ENCODE measurements at regions not wholly inside any gene's neighbourhood (a gene's known extent, or its start where the extent isn't known, plus 50 kb on each side); places are given as distances from the start of the nearest gene placed in this dataset.
A peak's percentile ranks its signal among the peaks of the same experiment; 100 is the strongest.

GRCh38 chr5:164671640-164672039, 1166.2 kb downstream of the MAT2B start:
- H3K9me3 ChIP-seq (ENCODE audit: control insufficient read depth, low read depth, low read length) = no peaks in the 10 kb centered on the region
- no peak overlapping the region for H3K27ac ChIP-seq (ENCODE audit: control insufficient read depth, insufficient read depth, low read length)
- H3K9me1 ChIP-seq (ENCODE audit: control insufficient read depth, extremely low read depth, insufficient read depth, low read length) = no peaks in the 10 kb centered on the region
- TF ChIP-seq EZH2 (IDR thresholded peaks at IDR 0.05; ENCODE audit: low read length) = no peak
- TF ChIP-seq CTCF (optimal IDR thresholded peaks at IDR 0.05 in 1 of 3, IDR thresholded peaks at IDR 0.05 in 1 of 3, conservative IDR thresholded peaks at IDR 0.05 in 1 of 3; ENCODE audit: extremely low read depth in 1 of 3, insufficient read depth in 2 of 3, low read length in 3 of 3) = no peak
- DNase-seq (ENCODE audit: low read depth, low spot score) (no peak), FAIRE-seq (no peak)
- dilution Hi-C loops (cut with MboI; ENCODE audit: extremely low pct_ligation_motif_present, low sequenced_read_pairs) = no loop called here
- no peak overlapping the region for H3K4me2 ChIP-seq (ENCODE audit: control insufficient read depth, extremely low read depth, insufficient read depth, low read depth, low read length)
- no peaks in the 10 kb centered on the region for H3K36me3 ChIP-seq (ENCODE audit: control insufficient read depth in 2 of 2, extremely low read depth in 1 of 2, insufficient read depth in 2 of 2, low read length in 2 of 2)
- no peak overlapping the region for H3K4me3 ChIP-seq (ENCODE audit: control insufficient read depth in 2 of 3, extremely low read depth in 1 of 3, insufficient read depth in 2 of 3, low read depth in 1 of 3, low read length in 3 of 3)
- H3K27me3 ChIP-seq (ENCODE audit: control insufficient read depth, extremely low read depth, insufficient read depth, low read length) = no peaks in the 10 kb centered on the region
- no peaks in the 10 kb centered on the region for H3K79me2 ChIP-seq (ENCODE audit: control insufficient read depth, insufficient read depth, low read length)
- no peak overlapping the region for H3K9ac ChIP-seq (ENCODE audit: control insufficient read depth, extremely low read depth, insufficient read depth, low read length)
- H2AFZ ChIP-seq (ENCODE audit: control insufficient read depth, low read length) = no peak overlapping the region
- H3K4me1 ChIP-seq (ENCODE audit: control insufficient read depth, extremely low read depth, insufficient read depth, low read length) = no peaks in the 10 kb centered on the region
- no peaks in the 10 kb centered on the region for H4K20me1 ChIP-seq (ENCODE audit: control insufficient read depth, extremely low read depth, insufficient read depth, low read length)

GRCh38 chr5:164672205-164672604, 1166.8 kb downstream of the MAT2B start:
- Histone ChIP-seq H3K4me3 (ENCODE audit: control insufficient read depth in 2 of 3, extremely low read depth in 1 of 3, insufficient read depth in 2 of 3, low read depth in 1 of 3, low read length in 3 of 3) (no peak overlapping the region), H3K36me3 (ENCODE audit: control insufficient read depth in 2 of 2, extremely low read depth in 1 of 2, insufficient read depth in 2 of 2, low read length in 2 of 2) (no peaks in the 10 kb centered on the region), H2AFZ (ENCODE audit: control insufficient read depth, low read length) (peak overlapping the region; percentile 22), H3K9ac (ENCODE audit: control insufficient read depth, extremely low read depth, insufficient read depth, low read length) (no peak overlapping the region), H3K79me2 (ENCODE audit: control insufficient read depth, insufficient read depth, low read length) (no peaks in the 10 kb centered on the region), H3K9me1 (ENCODE audit: control insufficient read depth, extremely low read depth, insufficient read depth, low read length) (no peaks in the 10 kb centered on the region), H3K27ac (ENCODE audit: control insufficient read depth, insufficient read depth, low read length) (no peak overlapping the region), H4K20me1 (ENCODE audit: control insufficient read depth, extremely low read depth, insufficient read depth, low read length) (no peaks in the 10 kb centered on the region), H3K4me1 (ENCODE audit: control insufficient read depth, extremely low read depth, insufficient read depth, low read length) (no peaks in the 10 kb centered on the region), H3K9me3 (ENCODE audit: control insufficient read depth, low read depth, low read length) (no peaks in the 10 kb centered on the region), H3K27me3 (ENCODE audit: control insufficient read depth, extremely low read depth, insufficient read depth, low read length) (no peaks in the 10 kb centered on the region), H3K4me2 (ENCODE audit: control insufficient read depth, extremely low read depth, insufficient read depth, low read depth, low read length) (no peak overlapping the region)
- no peak for FAIRE-seq
- no peak for TF ChIP-seq EZH2 (IDR thresholded peaks at IDR 0.05; ENCODE audit: low read length)
- no peak for TF ChIP-seq CTCF (optimal IDR thresholded peaks at IDR 0.05 in 1 of 3, IDR thresholded peaks at IDR 0.05 in 1 of 3, conservative IDR thresholded peaks at IDR 0.05 in 1 of 3; ENCODE audit: extremely low read depth in 1 of 3, insufficient read depth in 2 of 3, low read length in 3 of 3)
- dilution Hi-C loops (cut with MboI; ENCODE audit: extremely low pct_ligation_motif_present, low sequenced_read_pairs) = no loop called here
- DNase-seq (ENCODE audit: low read depth, low spot score) = no peak

Data from keratinocyte (primary cell).